ENCODE measurements at regions not wholly inside any gene's neighbourhood (a gene's known extent, or its start where the extent isn't known, plus 50 kb on each side); places are given as distances from the start of the nearest gene placed in this dataset.

GRCh38 chr9:90539286-90539685 lies 103.3 kb downstream of the DIRAS2 start:
- DNase-seq (ENCODE audit: low spot score), result no peak

GRCh38 chr9:90540734-90541133 lies 101.9 kb downstream of the DIRAS2 start:
- no peak for DNase-seq (ENCODE audit: low spot score)

GRCh38 chr9:90544488-90544887 lies 98.1 kb downstream of the DIRAS2 start:
- no peak for DNase-seq (ENCODE audit: low spot score)

- DNase-seq (ENCODE audit: low spot score), result no peak
These were observed 96.4 kb downstream of the DIRAS2 start for GRCh38 chr9:90546200-90546599.

GRCh38 chr9:90547896-90548295 lies 94.7 kb downstream of the DIRAS2 start:
- DNase-seq (ENCODE audit: low spot score), result no peak

GRCh38 chr9:90552317-90552716 lies 90.3 kb downstream of the DIRAS2 start:
- DNase-seq (ENCODE audit: low spot score), result no peak

- DNase-seq (ENCODE audit: low spot score), result no peak
These were observed 87.1 kb downstream of the DIRAS2 start for GRCh38 chr9:90555351-90556057.

GRCh38 chr9:90556897-90557675 lies 85.5 kb downstream of the DIRAS2 start:
- DNase-seq (ENCODE audit: low spot score), result no peak

- DNase-seq (ENCODE audit: low spot score), result no peak
These were observed 83.2 kb downstream of the DIRAS2 start for GRCh38 chr9:90559075-90560073.
